Stimulated activated CD4-positive, alpha-beta T cell treated with anti-CD3 and anti-CD28 coated beads, Interleukin-15, amount 100 ng/mL, for 24 hours (primary cell): ENCODE measurements at regions not wholly inside any gene's neighbourhood (a gene's known extent, or its start where the extent isn't known, plus 50 kb on each side); places are given as distances from the start of the nearest gene placed in this dataset.

Experiments used
- DNase-seq: peaks from one replicate; pipeline ENCODE4 v3.0.0-alpha.2; 2020

DNA sequence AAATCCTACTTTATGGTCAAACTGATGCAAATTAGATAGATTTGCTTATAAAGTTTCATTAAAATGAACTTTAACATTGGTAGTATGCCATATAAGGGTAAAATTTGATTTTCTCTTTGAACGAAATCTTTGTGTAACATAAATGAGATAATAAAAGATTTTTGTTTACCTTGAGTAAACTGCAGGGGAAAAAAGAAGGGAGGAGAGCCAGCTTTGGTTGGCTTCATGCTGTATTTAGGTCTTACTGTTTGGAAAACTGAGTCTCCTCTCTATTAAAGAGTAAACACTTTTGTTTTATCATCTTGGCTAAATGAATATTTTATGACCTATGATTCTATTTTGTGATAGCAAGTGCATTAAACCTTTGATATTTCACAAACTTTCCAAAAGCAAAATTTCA is 267.6 kb downstream of the IPO8 start:
- no peak for DNase-seq

DNA sequence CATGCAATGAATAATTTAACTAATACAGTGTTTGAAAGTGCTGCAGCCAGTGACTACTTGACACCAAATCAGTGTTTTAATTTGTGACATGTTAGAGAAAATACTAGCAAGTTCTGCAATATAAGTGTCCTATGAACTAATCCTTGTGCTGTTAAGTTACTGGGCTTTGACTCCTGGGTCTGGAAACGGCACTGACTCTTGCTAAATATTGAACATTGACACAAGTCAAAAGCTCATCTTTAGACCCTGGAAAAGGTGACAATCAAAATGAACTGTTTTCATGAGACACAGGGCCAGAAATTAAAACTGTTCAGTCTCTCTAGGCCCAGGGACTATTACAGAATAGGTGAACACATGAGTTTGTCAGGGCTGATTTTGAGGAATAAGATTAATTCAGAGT is 268.1 kb downstream of the IPO8 start:
- no peak for DNase-seq

- DNase-seq: no peak
Observed at GRCh38 chr12:30425445-30425844, 270.2 kb downstream of the IPO8 start.

DNA sequence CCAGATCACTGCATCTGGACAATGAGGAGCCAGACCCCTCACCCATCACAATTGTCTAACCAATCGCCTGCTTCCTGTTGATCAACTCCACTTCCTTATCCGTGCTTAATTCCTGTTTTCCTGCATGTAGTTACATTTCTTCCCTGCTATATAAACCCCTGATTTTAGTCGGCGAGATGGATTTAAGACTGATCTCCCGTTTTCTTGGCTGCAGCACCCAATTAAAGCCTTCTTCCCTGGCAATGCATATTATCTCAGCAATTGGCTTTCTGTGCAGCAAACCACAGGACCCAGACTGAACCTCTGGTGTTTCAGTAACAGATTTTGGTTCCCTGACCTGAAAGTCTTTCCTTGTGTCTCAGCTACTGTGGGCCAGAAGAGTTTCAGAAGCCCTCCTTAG is 272.3 kb downstream of the IPO8 start:
- DNase-seq: no peak

DNA sequence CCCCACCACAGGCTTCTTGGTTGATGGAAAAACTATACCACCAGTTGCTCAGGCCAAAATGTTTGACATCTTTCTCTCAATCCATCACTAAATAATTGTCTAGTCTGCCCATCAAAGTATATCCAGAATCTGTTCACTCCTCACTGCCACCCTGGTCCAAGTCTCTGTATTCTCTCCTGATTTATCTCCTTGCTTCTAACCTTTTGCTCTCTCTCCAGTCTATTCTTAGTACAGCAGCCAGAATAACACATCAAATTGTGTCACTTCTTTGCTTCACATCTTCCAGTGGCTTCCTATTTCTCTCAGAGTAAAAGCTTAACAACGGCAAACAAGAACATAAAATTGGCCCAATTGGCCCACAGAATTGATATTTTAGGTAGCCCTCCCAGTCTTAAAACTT is 272.8 kb downstream of the IPO8 start:
- no peak for DNase-seq

GRCh38 chr12:30420561-30420960 is 275.1 kb downstream of the IPO8 start:
- no peak for DNase-seq

DNA sequence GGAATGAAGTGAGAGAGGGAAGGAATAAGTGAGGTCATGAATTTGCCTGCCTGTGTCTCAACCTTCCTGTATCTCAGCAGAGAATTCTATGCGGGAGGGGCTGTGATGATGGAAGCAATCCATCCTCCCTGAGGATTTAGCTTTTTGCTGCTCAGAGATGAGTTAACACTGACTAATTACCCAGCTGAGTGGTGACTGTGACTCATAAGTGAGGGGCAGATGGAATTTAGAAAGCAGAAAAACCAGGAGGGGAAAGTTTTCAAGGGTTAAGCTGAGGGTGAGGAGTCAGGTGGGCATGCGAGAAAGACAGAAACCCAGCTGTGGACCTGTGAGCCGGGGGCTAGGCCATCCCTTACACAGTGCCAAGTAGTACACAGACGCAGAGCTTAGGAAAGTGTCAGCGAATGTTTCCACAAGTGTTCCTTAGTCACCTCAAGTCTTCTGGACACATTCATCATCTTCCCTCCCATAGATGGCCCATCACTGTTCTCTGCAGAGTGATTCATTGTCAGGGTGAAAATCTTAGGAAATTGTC is 277.9 kb downstream of the IPO8 start:
- DNase-seq: no peak

DNA sequence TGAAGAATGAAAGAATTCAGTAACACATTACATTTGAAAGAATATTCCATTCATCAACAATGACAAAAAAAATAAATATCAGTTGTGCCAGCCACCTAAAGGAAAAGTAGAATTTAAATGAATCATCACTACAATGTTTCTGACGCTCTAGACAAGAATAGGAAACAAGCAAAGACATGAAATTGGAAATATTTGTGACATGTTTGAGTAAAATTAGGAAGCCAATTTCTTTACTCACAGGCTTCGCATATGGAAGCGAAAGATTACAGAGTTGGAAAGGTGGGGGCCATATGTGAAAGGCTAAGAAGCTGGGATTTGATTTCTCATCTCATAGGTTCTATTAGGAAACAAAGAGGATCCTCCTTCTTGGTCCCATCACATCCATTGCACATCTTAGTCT is 279.0 kb downstream of the IPO8 start:
- no peak for DNase-seq

DNA sequence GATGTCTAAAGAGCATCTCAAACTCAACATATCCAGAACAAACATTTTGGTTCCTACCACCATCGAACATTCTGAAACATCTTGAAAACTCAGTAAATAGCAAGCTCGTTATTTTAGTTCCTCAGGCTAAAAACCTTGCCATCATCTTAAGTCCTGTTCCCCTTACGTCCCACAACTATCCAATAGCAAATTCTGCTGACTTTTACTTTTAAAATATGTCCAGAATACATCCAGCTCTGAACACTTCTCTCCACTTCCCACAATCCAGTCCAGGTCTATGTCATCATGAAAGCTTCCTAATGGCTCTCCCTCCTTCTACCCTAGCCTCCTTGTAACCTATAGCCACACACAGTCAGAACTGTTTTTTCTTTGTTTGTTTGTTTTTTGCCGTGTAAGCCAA is 279.9 kb downstream of the IPO8 start:
- DNase-seq: no peak

GRCh38 chr12:30414507-30414906 is 281.2 kb downstream of the IPO8 start:
- no peak for DNase-seq

DNA sequence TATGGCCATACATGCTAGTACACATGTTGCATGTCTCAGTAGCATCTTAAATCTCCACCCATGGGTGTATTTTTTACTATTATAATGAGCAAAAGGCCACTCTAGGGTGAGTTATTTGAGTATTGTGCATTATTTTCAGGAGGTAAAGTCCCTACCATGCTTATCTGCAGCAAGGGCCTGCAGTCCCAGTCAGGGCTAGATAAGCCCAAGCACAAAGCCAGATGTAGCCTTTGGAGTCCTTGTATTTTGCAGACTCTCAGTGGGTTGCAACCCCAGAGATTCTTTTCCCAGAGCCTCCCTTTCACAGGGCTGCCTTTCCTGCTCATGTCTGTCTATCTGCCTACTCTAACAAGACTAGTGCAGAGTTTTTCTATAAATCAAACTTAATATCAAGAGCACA is 295.3 kb downstream of the IPO8 start:
- DNase-seq: no peak

- no peak for DNase-seq
Observed at GRCh38 chr12:30399859-30400258, 295.8 kb downstream of the IPO8 start.

- no peak for DNase-seq
Observed at GRCh38 chr12:30396576-30396975, 299.1 kb downstream of the IPO8 start.

GRCh38 chr12:30395190-30395589 is 300.5 kb downstream of the IPO8 start:
- no peak for DNase-seq

DNA sequence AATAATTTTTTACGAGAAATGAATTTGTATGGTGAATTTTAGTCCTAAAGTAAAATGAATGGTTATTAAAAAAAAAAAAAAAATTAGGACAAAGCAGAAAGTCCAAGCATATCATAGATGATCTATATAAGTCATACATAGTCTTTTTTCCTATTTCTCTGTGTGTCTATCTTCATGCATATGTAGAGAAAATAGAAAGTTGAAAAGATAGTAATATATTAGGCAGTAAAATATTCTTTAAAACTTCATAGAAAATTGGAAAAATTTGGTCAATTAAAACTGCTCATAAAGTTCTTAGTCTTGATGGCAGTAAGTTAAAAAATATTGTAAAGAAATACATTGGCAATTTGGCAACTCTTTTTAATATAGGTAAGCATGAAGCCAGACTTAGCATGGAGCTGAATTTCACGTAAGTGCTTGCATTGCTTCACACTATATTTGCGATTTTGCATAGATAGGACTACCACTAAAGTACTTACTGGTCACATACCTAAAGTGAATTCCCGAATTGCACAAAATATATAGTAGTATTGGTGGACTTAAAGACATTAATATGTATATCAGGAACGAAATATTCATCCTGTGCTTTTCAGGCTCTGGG is 303.8 kb downstream of the IPO8 start:
- DNase-seq: no peak

DNA sequence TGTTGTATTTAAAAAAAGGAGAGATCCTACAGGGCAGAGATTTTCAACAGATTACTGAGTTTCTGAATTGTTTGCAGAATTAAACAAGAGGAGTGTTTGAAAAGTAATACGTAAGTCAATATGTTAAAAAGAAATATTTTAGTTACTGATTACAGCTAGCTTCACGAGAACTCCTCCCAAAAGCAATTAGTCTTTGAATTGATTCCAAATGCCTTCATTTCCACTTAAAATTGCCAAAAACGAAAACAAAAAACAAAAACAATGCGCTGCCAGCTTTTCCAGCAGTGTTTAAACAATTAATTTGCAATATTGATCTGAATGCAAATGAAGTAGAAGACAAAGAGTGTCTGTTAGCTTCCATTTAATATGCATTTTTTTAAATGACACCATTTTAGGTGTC is 310.0 kb downstream of the IPO8 start:
- no peak for DNase-seq

DNA sequence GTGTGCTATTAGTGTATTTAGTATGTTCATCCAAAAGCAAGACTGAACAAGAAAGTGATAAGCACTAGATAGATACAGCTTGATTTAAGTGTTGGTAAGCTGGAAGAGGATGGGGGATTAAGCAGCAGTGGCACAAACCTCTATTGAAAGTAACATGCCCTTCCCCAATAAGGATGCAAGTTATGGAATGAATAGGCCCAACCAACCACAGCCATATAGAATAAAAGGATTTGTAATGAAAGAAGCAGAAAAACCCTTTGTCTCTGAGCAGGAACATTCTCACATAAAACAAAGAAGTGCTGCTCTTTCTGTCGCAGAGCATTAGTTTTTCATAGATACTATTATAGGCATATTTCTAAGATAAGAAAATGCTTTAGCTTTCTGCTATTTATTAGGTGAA is 310.7 kb downstream of the IPO8 start:
- no peak for DNase-seq

DNA sequence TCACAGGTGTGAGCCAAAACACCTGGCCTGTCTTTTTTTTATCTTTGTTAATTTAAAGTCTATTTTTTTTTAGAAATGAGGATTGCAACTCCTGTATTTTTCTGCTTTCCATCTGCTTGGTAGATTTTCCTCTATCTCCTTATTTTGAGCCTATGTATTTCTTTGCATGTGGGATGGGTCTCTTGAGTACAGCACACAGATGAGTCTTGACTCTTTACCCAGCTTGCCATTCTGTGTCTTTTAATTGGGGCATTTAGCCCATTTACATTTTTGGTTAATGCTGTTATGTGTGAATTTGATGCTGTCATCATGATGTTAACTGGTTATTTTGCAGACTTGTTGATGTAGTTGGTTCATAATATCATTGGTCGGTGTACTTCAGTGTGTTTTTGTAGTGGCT is 317.4 kb downstream of the IPO8 start:
- DNase-seq: no peak

DNA sequence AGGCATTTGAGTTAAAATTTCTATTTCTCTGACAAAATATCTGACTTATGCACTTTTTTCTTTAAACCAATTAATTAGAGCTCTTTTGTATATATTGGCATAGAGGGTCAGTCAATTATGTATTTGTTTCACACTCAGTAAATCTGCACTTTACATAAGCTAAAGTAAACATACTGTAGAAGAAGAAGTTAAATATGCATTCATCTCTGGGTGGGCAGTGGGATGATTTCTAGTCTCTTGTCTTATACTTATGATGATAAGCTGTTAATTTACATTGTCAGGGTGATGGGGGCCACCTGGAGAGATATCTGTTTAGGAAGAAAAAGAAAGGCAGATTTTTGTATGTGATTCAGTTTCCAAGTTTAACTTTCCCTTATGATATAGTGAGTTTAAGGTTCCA is 330.8 kb downstream of the IPO8 start:
- no peak for DNase-seq

GRCh38 chr12:30361145-30361544 is 334.5 kb downstream of the IPO8 start:
- DNase-seq: no peak

DNA sequence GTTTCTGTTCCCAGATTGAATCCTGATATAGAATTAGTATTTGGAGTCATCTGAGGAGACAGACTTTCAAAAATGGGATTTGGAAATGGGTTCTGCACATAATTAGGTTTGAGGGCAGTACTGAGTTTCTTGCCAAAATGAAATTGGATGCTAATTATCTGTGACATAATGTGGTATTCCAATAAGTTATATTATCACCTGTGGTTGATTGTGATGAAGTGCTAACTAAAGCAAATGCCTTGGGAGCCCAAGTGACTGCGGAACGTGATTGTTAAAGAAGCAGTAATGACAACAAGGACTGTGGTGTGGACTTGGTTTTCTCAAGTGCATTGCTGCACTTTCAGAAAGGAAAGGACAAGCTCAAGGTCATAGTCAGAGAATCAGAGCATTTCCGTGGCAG is 337.0 kb downstream of the IPO8 start:
- DNase-seq: no peak

- no peak for DNase-seq
Observed at GRCh38 chr12:30357766-30358490, 337.7 kb downstream of the IPO8 start.

DNA sequence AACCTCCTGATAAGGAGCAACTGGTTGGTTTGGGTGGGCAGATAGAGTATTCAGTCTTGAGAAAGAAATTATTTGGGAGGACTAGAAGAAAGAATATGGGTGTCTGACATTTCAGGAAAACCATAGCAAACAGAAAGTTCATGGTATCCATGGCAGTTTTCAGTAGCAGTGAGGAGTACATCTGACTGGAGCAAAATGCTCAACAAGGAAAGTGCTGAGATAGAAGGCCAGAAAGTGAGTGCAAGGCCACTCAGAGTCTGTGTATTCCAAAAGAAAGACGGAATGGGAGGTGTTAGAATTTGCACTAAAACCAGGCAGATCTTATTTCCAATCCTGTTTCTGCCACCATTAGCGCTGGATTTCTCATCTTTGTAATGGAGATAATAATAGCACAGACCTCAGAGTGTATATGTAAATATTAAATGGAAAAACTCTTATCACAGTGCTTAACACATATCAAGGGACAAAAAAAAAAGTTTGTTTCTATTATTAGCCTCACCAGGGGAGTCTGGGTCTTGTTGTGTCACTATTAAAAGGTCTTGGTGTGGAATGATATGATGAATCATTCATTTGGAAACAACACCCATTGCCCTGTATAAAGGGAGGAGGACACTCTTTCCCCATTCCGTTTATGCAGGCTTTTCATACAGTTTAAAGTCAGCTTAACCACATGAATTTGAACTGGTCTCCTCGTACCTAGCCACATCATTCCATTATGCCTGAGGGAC is 349.8 kb downstream of the IPO8 start:
- no peak for DNase-seq

- DNase-seq: no peak
Observed at GRCh38 chr12:30330565-30330964, 365.1 kb downstream of the IPO8 start.
